H1 (cell line): ENCODE measurements at regions not wholly inside any gene's neighbourhood (a gene's known extent, or its start where the extent isn't known, plus 50 kb on each side); places are given as distances from the start of the nearest gene placed in this dataset.

Source experiments
- CHD1 ChIP-seq: IDR thresholded peaks from 2 replicates; pipeline ENCODE4 v1.6.1; 2012; ENCODE audit warnings: low read depth, low read length, improper control_type of control experiment
- CHD7 ChIP-seq: fragments of 300-600 bp; sonication (generic); IDR thresholded peaks from 2 replicates; pipeline ENCODE4 v1.7.1; 2012; ENCODE audit warnings: low read length, moderate library complexity, mild to moderate bottlenecking, inconsistent platforms; ENCODE audit not compliant: insufficient replicate concordance
- CREB1 ChIP-seq: IDR thresholded peaks from 2 replicates; pipeline ENCODE4 v1.6.1; 2012; ENCODE audit warnings: inconsistent platforms
- KDM5A ChIP-seq: fragments of 200-600 bp; IDR thresholded peaks from 2 replicates; pipeline ENCODE4 v1.7.1; 2012; ENCODE audit warnings: mild to moderate bottlenecking, low read length, inconsistent platforms, mixed read lengths
- PHF8 ChIP-seq: fragments of 200-600 bp; sonication (generic); conservative IDR thresholded peaks from 2 replicates; pipeline ENCODE4 v1.7.1; 2012; ENCODE audit warnings: low read depth, mild to moderate bottlenecking, inconsistent platforms, low read length, moderate library complexity
- POU5F1 ChIP-seq: IDR thresholded peaks from 2 replicates; pipeline ENCODE4 v1.6.1; 2011; ENCODE audit warnings: low read depth, mild to moderate bottlenecking, low read length, moderate library complexity
- RBBP5 ChIP-seq: IDR thresholded peaks from 2 replicates; pipeline ENCODE4 v1.7.1; 2012; ENCODE audit warnings: low read depth, mild to moderate bottlenecking, inconsistent platforms, low read length, moderate library complexity, borderline replicate concordance

GRCh38 chr6:121639021-121639420, 203.6 kb downstream of the GJA1 start (continued):
- no peak for TF ChIP-seq CHD7
- no peak for TF ChIP-seq KDM5A
- no peak for TF ChIP-seq RBBP5
- TF ChIP-seq CREB1 = no peak
- no peak for TF ChIP-seq POU5F1
- no peak for TF ChIP-seq PHF8
- TF ChIP-seq CHD1 = no peak
